ENCODE measurements at regions not wholly inside any gene's neighbourhood (a gene's known extent, or its start where the extent isn't known, plus 50 kb on each side); places are given as distances from the start of the nearest gene placed in this dataset.

GRCh38 chr16:77617553-77617952 lies 104.8 kb upstream of the NUDT7 start (continued):
- TF ChIP-seq ZNF878 (CRISPR knock-in tag; IDR thresholded peaks at IDR 0.05) (no peak), MYPOP (CRISPR knock-in tag; IDR thresholded peaks at IDR 0.05) (no peak), HCFC1 (IDR thresholded peaks at IDR 0.05; ENCODE audit: low read depth, low read length) (no peak), FOXK2 (IDR thresholded peaks at IDR 0.05) (no peak)

- CTCF ChIA-PET (ENCODE audit: low intra/inter-chr PET ratio, low total read pairs), result no interaction called here
- no peaks in the 10 kb centered on the region for H3K4me1 ChIP-seq (ENCODE audit: insufficient read depth, low read length)
- FAIRE-seq, result no peak
- ATAC-seq, result no peak
- WGBS (ENCODE audit: low lambda C conversion rate), result 53% methylated on average over 5 of the region's 5 CpGs
- no peaks in the 10 kb centered on the region for H4K20me1 ChIP-seq (ENCODE audit: insufficient read depth, low read length)
- no peak overlapping the region for H3K27ac ChIP-seq (ENCODE audit: extremely low read length, insufficient read depth, low read length)
- H3K4me2 ChIP-seq (ENCODE audit: low read depth, low read length), result no peak overlapping the region
- H3K27me3 ChIP-seq (ENCODE audit: control insufficient read depth in 1 of 2, insufficient read depth in 2 of 2, low read length in 2 of 2), result no peaks in the 10 kb centered on the region; a peak in 1 of 5 replicates
- TF ChIP-seq ZNF572 (CRISPR knock-in tag; IDR thresholded peaks at IDR 0.05), result no peak
- TF ChIP-seq PLRG1 (conservative IDR thresholded peaks at IDR 0.05), result no peak
- TF ChIP-seq ZNF460 (CRISPR knock-in tag; IDR thresholded peaks at IDR 0.05; ENCODE audit: borderline replicate concordance), result no peak
- no peak for TF ChIP-seq NFYB (CRISPR knock-in tag; IDR thresholded peaks at IDR 0.05)
- TF ChIP-seq AGO2 (optimal IDR thresholded peaks at IDR 0.05; ENCODE audit: low read depth, low read length), result no peak
- TF ChIP-seq MAFF (IDR thresholded peaks at IDR 0.05; ENCODE audit: low read depth, low read length), result no peak
- TF ChIP-seq RAD21 (CRISPR knock-in tag; IDR thresholded peaks at IDR 0.05), result no peak
- TF ChIP-seq GATA4 (IDR thresholded peaks at IDR 0.05; ENCODE audit: borderline replicate concordance, low read depth), result no peak
- no peak for TF ChIP-seq PRMT3 (CRISPR knock-in tag; IDR thresholded peaks at IDR 0.05; ENCODE audit: borderline replicate concordance, low read depth)
- TF ChIP-seq GMEB2 (CRISPR knock-in tag; IDR thresholded peaks at IDR 0.05; ENCODE audit: low read depth), result no peak
- no peaks in the 10 kb centered on the region for H3K9me3 ChIP-seq (ENCODE audit: low read length)
- no peak overlapping the region for H2AFZ ChIP-seq (ENCODE audit: low read length)
- POLR2A ChIA-PET, result no interaction called here
- BruUV-seq (replicated peaks), result no TSS peak
- H3K9ac ChIP-seq (ENCODE audit: insufficient read depth, low read depth, low read length), result no peak overlapping the region
- H3K4me3 ChIP-seq (replicated peaks in 1 of 3; ENCODE audit: insufficient read depth in 1 of 3, low read depth in 2 of 3, low read length in 3 of 3), result no peak overlapping the region
- DNase-seq (ENCODE audit: low spot score), result no peak
- no peaks in the 10 kb centered on the region for H3K36me3 ChIP-seq (replicated peaks in 1 of 2; ENCODE audit: control insufficient read depth in 1 of 2, insufficient read depth in 2 of 2, low read length in 2 of 2)
- in situ Hi-C loops (cut with HindIII; ENCODE audit: extremely low pct_ligation_motif_present, low pct_unique_long_range_greater_than_20kb), result no loop called here
- H3K79me2 ChIP-seq (ENCODE audit: insufficient read depth, low read length), result no peaks in the 10 kb centered on the region
- intact Hi-C loops (cut with micrococcal nuclease; ENCODE audit: unreplicated experiment), result no loop called here
These were observed 104.3 kb upstream of the NUDT7 start for GRCh38 chr16:77617996-77618395.

Measured in HepG2 (cell line).